Loucy (cell line): ENCODE measurements at regions not wholly inside any gene's neighbourhood (a gene's known extent, or its start where the extent isn't known, plus 50 kb on each side); places are given as distances from the start of the nearest gene placed in this dataset.

Experiments used
- EZH2phosphoT487 ChIP-seq: fragments of 200-600 bp; IDR thresholded peaks from 2 replicates; pipeline ENCODE4 v1.6.1; 2018; ENCODE audit warnings: antibody characterized with exemption, mild to moderate bottlenecking, moderate library complexity, borderline replicate concordance
- TF ChIP-seq, protein P1 (sequence below): fragments of 200-600 bp; sonication (generic); conservative IDR thresholded peaks from 2 replicates; pipeline ENCODE4 v1.5.1; 2014; ENCODE audit warnings: mild to moderate bottlenecking, antibody characterized with exemption, low read length

GRCh38 chr6:80636689-80637088 is 530.2 kb downstream of the BCKDHB start:
- TF ChIP-seq, protein P1, sequence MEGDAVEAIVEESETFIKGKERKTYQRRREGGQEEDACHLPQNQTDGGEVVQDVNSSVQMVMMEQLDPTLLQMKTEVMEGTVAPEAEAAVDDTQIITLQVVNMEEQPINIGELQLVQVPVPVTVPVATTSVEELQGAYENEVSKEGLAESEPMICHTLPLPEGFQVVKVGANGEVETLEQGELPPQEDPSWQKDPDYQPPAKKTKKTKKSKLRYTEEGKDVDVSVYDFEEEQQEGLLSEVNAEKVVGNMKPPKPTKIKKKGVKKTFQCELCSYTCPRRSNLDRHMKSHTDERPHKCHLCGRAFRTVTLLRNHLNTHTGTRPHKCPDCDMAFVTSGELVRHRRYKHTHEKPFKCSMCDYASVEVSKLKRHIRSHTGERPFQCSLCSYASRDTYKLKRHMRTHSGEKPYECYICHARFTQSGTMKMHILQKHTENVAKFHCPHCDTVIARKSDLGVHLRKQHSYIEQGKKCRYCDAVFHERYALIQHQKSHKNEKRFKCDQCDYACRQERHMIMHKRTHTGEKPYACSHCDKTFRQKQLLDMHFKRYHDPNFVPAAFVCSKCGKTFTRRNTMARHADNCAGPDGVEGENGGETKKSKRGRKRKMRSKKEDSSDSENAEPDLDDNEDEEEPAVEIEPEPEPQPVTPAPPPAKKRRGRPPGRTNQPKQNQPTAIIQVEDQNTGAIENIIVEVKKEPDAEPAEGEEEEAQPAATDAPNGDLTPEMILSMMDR, result no peak
- no peak for TF ChIP-seq EZH2phosphoT487
